HG03039 (cell line): ENCODE measurements at regions not wholly inside any gene's neighbourhood (a gene's known extent, or its start where the extent isn't known, plus 50 kb on each side); places are given as distances from the start of the nearest gene placed in this dataset.

Experiments used
- ATAC-seq: cut with Tn5 transposase; IDR thresholded peaks from one replicate; pipeline ENCODE4 v1.9.1; 2021; ENCODE audit warnings: mild to moderate bottlenecking, moderate library complexity; ENCODE audit not compliant: unreplicated experiment

DNA sequence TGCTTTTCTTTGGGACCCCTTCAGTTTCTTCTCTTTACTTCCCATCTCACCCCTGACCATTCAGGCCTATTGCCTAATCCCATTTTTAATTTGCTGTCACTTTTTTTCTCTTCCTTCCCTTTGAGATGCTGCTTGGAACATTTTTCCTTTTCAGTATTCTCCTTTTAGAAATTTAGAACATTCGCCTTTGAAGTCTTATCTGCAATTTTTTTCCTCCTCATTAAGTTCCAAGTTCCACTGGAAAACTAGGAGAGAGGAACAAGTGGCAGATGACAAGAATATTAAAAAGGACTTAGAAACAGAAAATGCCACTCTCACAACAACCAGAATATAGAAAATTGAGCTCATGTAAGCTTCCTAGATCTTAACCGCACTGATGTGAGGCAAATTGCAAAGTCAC is 126.6 kb downstream of the PSMG1 start:
- no peak for ATAC-seq

GRCh38 chr21:39055167-39055767 is 128.0 kb downstream of the PSMG1 start:
- no peak for ATAC-seq

GRCh38 chr21:39054066-39054465 is 129.2 kb downstream of the PSMG1 start:
- no peak for ATAC-seq

- no peak for ATAC-seq
Observed at GRCh38 chr21:39053126-39053525, 130.1 kb downstream of the PSMG1 start.

GRCh38 chr21:39052718-39053117 is 130.5 kb downstream of the PSMG1 start:
- ATAC-seq: no peak

GRCh38 chr21:39051588-39051949 is 131.7 kb downstream of the PSMG1 start:
- no peak for ATAC-seq

DNA sequence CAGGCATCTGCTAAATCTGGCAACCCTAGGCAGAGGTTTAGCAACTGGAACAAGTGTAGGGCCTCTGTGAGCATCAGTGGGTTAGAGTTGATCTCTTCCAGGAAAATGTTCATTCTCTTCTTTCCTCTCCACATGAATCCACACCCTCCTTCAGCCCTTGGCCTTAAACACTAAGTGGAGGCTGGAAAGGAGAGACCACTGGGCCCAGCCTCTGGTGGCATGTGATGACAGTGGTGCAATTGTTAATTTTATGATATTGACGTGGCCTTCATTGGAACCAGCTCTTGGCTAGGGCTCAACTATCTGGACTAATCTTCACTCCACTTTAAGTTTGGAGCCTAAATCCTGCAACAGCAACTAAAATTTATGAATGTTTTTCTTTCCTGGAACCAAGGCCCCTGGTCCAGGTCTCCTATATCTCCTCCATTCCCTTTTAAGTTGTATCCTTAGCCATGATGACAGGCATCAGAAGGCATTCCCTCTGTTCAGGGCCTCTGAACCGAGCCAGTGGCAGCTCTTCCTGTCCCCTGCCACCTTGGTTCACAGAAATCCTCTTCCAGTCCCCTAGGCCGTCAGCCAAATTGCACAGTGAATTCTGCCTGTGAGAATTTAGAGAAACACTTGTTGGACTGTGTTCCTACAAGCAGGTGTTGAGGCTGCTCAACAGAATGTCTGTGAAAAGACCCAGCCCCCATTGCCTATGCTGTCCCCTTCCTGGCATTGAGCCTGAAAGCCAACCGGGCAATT is 132.2 kb downstream of the PSMG1 start:
- ATAC-seq: no peak

DNA sequence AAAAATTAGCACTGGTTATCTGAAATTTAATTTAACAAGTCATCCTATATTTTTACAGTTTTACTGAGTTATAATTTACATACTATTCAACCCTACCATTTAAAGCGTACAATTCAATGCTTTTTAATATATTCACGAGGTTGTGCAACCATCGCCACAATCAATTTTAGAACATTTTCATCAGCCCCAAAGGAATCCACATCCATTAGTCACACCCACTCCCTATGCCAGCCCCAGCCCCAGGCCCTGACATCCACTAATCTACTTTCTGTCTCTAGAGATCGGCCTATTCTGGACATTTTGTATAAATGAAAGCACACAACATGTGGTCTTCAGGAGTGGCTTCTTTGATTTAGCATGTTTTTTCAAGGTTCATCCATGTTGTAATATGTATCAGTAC is 134.7 kb downstream of the PSMG1 start:
- ATAC-seq: no peak

- no peak for ATAC-seq
Observed at GRCh38 chr21:39048064-39048463, 135.2 kb downstream of the PSMG1 start.

DNA sequence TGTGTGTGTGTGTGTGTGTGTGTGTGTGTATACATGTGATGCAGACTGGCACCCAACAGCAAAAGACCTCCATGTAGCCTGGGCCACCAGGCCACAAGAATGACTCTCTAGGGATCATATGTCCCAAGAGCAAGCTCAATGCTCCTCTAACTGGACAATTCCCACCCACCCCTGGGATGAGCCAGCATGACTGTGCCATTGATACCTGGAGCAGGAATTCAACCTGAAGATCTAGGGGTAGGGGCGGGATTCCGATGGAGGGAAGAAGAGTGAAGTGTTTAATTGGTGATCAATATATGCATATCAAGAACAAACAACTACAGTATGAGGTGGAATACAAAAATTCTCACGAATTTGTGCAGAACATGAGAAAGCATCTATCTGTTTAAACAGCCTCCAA is 136.2 kb downstream of the PSMG1 start:
- no peak for ATAC-seq

DNA sequence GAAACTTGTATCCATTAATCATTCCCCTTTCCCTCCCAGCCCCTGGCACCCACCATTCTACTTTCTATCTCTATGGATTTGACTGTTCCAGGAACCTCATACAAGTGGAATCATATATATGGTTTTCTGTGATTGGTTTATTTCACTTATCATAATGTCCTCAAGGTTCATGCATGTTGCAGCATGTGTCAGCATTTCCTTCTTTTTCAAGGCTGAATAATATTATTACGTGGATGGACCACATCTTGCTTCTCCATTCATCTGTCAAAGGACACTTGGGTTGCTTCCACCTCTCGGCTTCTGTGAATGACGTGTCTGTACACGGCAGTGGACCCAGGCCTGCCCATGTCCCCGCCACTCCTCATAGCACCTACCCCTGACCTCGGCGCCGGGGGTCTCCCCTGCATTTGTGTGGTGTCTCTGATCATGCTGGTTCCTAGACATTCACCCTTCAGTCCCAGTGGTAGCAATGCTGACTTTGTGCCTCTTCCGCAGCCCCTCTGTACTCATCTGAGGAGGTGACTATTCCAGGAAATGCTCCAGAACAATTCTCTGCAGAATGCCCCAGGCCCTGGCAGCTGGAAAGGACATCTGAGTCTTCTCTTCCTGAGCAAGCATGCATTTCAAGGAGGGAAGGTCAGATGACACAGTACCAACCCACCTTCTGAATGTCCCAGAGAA is 136.9 kb downstream of the PSMG1 start:
- ATAC-seq: no peak

- ATAC-seq: no peak
Observed at GRCh38 chr21:39041816-39042215, 141.4 kb downstream of the PSMG1 start.

GRCh38 chr21:39040494-39041110 is 142.6 kb downstream of the PSMG1 start:
- no peak for ATAC-seq

DNA sequence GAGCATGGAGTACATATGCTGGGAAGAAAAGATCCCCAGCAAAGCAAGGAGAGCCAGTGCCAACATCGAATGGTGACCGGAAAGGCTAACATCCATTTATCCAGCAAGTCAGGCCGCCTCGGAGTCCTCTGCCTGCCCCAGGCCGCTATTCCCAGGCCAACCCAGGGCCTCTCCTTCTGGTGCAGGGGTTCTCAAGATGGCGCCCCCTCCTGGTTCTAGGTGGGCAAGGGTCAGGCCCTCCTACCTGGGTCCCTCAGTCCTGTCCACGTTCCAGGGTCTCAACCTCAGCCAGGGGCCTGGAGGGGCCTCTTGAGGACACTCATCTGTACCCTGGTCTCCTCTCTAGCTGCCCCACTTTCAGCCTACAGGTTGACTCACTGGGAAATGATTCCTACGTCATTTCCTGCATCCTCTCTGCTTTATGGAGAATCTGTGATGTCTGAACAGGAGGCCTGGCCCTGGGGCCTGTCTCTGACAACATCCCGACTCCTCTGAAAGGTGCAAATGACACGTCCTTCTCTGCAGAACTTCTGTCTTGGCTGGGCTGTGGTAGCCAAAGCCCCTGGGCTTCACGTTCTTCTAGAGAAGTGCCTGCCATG is 145.3 kb downstream of the PSMG1 start:
- no peak for ATAC-seq

DNA sequence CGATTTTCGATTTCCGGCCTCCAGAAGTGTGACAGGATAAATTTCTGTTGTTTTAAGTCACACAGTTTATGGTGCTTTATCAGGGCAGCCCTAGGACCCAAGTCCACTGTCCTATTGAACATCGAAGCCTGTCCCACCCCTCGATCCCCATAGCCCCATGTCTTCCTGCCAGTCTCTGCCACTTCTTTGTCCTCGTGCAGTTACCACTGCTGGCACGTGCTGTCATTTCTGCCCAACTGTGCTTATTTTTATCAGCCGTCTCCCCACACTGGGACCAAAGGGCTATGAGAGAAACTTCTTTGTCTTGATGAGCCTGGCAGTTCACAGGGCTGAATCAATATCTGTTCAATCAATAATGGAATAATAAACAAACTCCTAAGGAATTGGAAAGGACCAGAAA is 146.7 kb downstream of the PSMG1 start:
- no peak for ATAC-seq

DNA sequence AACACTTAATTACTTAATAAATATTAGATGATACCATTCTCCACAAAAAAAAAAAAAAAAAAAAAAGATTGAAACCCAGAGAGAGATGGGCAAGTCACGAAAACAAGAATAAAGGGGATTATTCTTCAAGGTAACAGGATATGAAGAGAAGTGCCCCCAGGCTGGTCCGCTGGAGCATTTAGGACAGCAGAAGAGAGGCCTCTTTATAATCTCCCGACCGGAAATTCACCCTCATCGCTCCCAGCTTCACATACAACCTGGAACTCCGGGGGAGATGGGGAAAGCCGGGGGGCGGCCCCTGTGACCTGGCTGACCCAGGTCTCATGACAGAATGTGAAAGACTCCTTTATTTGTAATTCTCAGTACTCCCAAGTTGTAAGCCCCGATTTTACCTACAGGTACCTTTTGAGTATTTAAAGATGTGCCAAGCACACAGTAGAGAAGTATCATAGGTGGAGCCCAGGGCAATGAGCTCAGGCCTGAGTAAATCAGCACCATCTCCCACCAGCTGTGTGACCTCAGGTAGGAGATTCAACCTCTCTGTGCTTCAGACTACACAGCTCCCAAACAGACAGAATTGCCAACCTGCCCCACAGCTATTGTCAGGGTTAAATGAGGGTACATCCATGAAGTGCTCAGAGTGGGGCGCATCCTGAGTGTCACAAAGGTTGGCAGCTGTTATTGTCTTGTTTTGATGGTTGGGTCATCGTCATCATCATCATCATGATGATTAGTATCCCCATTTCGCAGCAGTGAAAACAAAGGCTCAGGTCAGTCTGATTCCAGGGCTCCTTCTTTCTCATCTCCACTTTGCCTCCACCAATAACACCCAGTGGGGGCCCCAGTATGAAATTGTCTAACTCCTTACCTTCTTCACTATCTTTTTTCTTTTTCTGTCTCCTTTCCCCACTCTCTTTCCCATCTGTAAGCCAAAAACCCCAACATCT is 148.4 kb downstream of the PSMG1 start:
- no peak for ATAC-seq

GRCh38 chr21:39033878-39034589 is 149.2 kb downstream of the PSMG1 start:
- ATAC-seq: no peak

- no peak for ATAC-seq
Observed at GRCh38 chr21:39029900-39030884, 153.1 kb downstream of the PSMG1 start.
